GM12892 (cell line): ENCODE measurements at regions not wholly inside any gene's neighbourhood (a gene's known extent, or its start where the extent isn't known, plus 50 kb on each side); places are given as distances from the start of the nearest gene placed in this dataset.

Source experiments
- POLR2A ChIP-seq: IDR thresholded peaks from 2 replicates; pipeline ENCODE4 v1.6.1; 2011; ENCODE audit warnings: low read depth, low read length, control low read depth
- POLR2AphosphoS5 ChIP-seq: IDR thresholded peaks from 2 replicates; pipeline ENCODE4 v1.6.1; 2011; ENCODE audit warnings: low read depth, low read length, control low read depth
- TAF1 ChIP-seq: IDR thresholded peaks from 2 replicates; pipeline ENCODE4 v1.6.1; 2011; ENCODE audit warnings: low read depth, mild to moderate bottlenecking, control low read depth, low read length, borderline replicate concordance

GRCh38 chr11:33620423-33621171, 80.0 kb downstream of the C11orf91 start:
- TF ChIP-seq POLR2AphosphoS5 (no peak), POLR2A (no peak), TAF1 (no peak)
